GM12801 (cell line): ENCODE measurements at regions not wholly inside any gene's neighbourhood (a gene's known extent, or its start where the extent isn't known, plus 50 kb on each side); places are given as distances from the start of the nearest gene placed in this dataset.

Source experiments
- TF ChIP-seq, protein P1 (sequence below): IDR thresholded peaks from one replicate; pipeline ENCODE4 v1.5.1; 2011; ENCODE audit warnings: control low read depth; ENCODE audit not compliant: insufficient read length; ENCODE audit errors: extremely low read depth

DNA sequence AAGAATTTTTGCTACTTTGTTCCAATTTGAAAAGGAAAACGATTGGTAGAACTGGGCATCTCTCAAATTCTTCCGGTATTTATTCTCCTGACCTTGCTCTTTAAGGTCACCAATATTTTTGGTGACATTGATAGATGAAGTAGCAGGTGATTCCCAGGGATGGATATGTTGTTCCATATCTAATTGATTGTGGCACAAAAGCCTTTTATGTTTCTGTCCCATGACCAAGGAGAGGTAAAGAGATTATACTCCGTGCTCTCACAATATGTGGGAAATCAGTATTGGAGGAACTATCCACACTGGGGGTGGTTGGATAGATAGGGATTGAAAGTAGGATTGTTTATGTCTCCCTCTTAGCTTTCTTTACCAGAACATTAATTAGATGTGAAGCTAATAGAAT lies 61.7 kb upstream of the LRIG3 start:
- TF ChIP-seq, protein P1, sequence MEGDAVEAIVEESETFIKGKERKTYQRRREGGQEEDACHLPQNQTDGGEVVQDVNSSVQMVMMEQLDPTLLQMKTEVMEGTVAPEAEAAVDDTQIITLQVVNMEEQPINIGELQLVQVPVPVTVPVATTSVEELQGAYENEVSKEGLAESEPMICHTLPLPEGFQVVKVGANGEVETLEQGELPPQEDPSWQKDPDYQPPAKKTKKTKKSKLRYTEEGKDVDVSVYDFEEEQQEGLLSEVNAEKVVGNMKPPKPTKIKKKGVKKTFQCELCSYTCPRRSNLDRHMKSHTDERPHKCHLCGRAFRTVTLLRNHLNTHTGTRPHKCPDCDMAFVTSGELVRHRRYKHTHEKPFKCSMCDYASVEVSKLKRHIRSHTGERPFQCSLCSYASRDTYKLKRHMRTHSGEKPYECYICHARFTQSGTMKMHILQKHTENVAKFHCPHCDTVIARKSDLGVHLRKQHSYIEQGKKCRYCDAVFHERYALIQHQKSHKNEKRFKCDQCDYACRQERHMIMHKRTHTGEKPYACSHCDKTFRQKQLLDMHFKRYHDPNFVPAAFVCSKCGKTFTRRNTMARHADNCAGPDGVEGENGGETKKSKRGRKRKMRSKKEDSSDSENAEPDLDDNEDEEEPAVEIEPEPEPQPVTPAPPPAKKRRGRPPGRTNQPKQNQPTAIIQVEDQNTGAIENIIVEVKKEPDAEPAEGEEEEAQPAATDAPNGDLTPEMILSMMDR, result no peak

DNA sequence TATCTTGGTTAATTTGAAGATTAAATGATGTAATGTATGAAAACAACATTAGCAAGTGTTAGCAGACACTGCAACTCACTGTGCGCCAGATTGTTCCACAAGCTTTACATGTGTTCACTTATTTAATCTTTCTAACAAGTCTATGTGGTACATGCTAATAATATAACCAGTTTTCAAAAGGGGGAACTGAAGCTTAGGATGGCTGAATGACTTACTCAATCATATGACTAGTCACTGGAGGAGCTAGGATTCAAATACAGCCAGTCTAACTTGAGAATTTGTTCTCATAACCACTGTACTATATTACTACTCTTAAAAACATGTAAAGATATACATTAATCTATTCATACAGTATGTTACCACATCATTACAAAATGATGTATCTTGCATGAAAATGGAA lies 60.5 kb upstream of the LRIG3 start:
- TF ChIP-seq, protein P1, result no peak

DNA sequence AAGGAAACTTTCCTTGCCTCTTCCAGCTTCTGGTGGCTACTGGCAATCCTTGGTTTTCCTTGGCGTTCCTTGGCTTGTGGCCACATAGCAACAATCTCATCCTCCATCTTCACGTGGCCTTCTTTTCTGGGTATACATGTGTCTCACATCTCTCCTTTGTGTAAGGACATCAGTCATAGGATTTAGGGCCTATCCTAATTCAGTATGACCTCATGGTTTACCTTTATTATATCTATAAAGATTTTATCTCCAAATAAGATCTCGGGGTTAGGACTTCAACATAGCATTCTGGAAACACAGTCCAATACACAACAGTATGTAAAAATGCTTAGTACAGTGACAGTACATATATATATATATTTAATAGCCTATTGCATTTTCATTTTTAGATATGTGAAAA lies 58.4 kb upstream of the LRIG3 start:
- TF ChIP-seq, protein P1, result no peak

DNA sequence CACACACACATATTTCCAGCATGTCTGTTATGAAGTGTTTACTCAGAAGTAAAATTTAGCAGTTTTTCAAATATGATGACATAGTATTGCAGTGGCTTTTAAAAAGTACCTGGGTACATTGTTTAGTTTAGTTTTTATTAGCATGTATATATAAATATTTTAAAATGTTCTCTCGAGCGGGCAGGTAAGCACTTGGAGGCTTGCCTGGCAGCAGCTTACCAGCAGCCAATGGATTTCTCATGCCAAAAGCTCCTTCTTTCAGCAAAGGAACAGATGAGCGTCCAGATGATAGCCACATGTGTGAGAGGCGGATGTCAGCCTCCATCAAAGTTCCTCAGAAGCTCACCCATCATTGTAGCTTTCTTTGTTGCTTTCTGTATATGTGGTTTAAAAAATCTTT lies 57.2 kb upstream of the LRIG3 start:
- TF ChIP-seq, protein P1, result no peak

DNA sequence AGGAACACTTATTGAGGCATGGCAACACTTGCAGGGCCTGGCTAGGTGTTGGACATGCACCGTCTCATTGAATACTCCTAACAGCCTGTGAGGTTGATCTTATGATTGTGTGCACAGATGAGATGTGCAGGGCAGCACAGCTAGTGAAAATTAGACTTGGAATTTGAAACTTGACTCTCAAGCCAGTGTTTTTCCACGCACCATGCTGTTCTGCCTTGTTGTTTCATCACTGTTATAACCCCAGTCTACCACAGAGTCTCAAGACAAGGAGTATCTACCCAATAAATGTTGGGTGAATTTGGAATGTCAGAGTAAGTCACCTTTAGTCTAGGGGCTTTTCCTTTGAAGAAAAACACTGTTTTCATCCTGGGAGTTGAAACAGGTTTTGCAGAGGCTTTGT lies 55.8 kb upstream of the LRIG3 start:
- TF ChIP-seq, protein P1, result no peak
